ENCODE measurements at regions not wholly inside any gene's neighbourhood (a gene's known extent, or its start where the extent isn't known, plus 50 kb on each side); places are given as distances from the start of the nearest gene placed in this dataset.
"Not testable (repeated sequence)": the region's sequence is repeated elsewhere in the genome, so short reads cannot be mapped to it uniquely, and the experiment has no call there.

DNA sequence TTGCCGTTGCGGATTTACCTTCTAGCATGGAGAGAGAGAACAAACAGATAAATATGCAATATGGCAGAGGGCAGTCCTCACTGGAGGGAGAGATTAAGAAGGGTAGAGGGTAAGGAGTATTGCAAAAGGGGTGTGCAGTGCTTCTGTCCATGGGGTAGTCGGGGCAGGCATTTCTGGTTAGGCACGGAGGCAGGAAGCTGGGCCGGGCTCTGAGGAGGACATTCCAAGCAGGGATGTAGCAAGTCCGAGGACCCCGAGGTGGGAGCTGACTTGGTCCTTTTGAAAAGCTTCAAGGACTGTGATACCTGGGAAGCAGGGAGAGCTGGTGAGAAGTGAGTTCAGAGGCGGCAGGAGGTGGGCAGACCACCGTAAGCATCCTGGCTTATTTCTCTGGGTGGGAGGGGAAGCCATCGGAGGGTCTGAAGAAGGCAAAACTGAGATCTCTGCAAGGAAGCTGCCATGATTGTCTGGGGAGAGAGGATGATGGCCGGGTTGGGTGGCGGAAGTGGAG, 214.9 kb downstream of the FGF9 start:
- no peak for DNase-seq (ENCODE audit: low read depth)
- CTCF ChIA-PET = no interaction called here
- Histone ChIP-seq H3K4me3 (ENCODE audit: low read depth, low read length) (no peak overlapping the region), H3K36me3 (ENCODE audit: control insufficient read depth, insufficient read depth, low read length) (no peaks in the 10 kb centered on the region), H3K27me3 (ENCODE audit: control insufficient read depth, insufficient read depth, low read length) (no peaks in the 10 kb centered on the region)
- POLR2A ChIA-PET = no interaction called here
- TF ChIP-seq, protein P1, sequence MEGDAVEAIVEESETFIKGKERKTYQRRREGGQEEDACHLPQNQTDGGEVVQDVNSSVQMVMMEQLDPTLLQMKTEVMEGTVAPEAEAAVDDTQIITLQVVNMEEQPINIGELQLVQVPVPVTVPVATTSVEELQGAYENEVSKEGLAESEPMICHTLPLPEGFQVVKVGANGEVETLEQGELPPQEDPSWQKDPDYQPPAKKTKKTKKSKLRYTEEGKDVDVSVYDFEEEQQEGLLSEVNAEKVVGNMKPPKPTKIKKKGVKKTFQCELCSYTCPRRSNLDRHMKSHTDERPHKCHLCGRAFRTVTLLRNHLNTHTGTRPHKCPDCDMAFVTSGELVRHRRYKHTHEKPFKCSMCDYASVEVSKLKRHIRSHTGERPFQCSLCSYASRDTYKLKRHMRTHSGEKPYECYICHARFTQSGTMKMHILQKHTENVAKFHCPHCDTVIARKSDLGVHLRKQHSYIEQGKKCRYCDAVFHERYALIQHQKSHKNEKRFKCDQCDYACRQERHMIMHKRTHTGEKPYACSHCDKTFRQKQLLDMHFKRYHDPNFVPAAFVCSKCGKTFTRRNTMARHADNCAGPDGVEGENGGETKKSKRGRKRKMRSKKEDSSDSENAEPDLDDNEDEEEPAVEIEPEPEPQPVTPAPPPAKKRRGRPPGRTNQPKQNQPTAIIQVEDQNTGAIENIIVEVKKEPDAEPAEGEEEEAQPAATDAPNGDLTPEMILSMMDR (IDR thresholded peaks at IDR 0.05; ENCODE audit: insufficient read depth, low read depth, low read length) = no peak

GRCh38 chr13:21889651-21890050, 218.8 kb downstream of the FGF9 start:
- POLR2A ChIA-PET = no interaction called here
- Histone ChIP-seq H3K36me3 (ENCODE audit: control insufficient read depth, insufficient read depth, low read length) (no peaks in the 10 kb centered on the region), H3K4me3 (ENCODE audit: low read depth, low read length) (no peak overlapping the region), H3K27me3 (ENCODE audit: control insufficient read depth, insufficient read depth, low read length) (no peaks in the 10 kb centered on the region)
- DNase-seq (ENCODE audit: low read depth) = no peak
- CTCF ChIA-PET = no interaction called here
- TF ChIP-seq, protein P1 (IDR thresholded peaks at IDR 0.05; ENCODE audit: insufficient read depth, low read depth, low read length) = no peak

DNA sequence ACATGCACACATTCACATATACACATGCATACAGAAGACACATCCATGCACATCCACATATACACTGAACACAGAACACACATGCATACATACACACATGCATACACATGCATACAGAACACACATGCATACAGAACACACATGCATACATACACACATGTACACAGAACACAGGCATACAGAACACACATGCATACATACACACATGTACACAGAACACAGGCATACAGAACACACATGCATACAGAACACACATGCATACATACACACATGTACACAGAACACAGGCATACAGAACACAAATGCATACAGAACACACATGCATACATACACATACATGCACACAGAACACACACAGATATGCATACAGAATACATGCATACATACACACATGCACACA, 219.3 kb downstream of the FGF9 start:
- DNase-seq (ENCODE audit: low read depth); POLR2A ChIA-PET; H3K27me3 ChIP-seq (ENCODE audit: control insufficient read depth, insufficient read depth, low read length); H3K36me3 ChIP-seq (ENCODE audit: control insufficient read depth, insufficient read depth, low read length); CTCF ChIA-PET; H3K4me3 ChIP-seq (ENCODE audit: low read depth, low read length): not testable (repeated sequence)

GRCh38 chr13:21894091-21894490, 223.2 kb downstream of the FGF9 start:
- Histone ChIP-seq H3K27me3 (ENCODE audit: control insufficient read depth, insufficient read depth, low read length) (no peaks in the 10 kb centered on the region), H3K4me3 (ENCODE audit: low read depth, low read length) (no peak overlapping the region), H3K36me3 (ENCODE audit: control insufficient read depth, insufficient read depth, low read length) (no peaks in the 10 kb centered on the region)
- no peak for DNase-seq (ENCODE audit: low read depth)
- POLR2A ChIA-PET = no interaction called here
- CTCF ChIA-PET = interaction anchor here (0.7 kb wide), 1 partner anchor 12 kb away, joined by 3 read pairs; no protein-coding TSS in a partner anchor
- TF ChIP-seq, protein P1 (IDR thresholded peaks at IDR 0.05; ENCODE audit: insufficient read depth, low read depth, low read length) = no peak

GRCh38 chr13:21894703-21895699, 224.1 kb downstream of the FGF9 start:
- Histone ChIP-seq H3K27me3 (ENCODE audit: control insufficient read depth, insufficient read depth, low read length) (no peaks in the 10 kb centered on the region), H3K4me3 (ENCODE audit: low read depth, low read length) (no peak overlapping the region), H3K36me3 (ENCODE audit: control insufficient read depth, insufficient read depth, low read length) (no peaks in the 10 kb centered on the region)
- DNase-seq (ENCODE audit: low read depth) = no peak
- CTCF ChIA-PET = interaction anchor here (0.7 kb wide), 1 partner anchor 13 kb away, joined by 3 read pairs; no protein-coding TSS in a partner anchor
- TF ChIP-seq, protein P1 (IDR thresholded peaks at IDR 0.05; ENCODE audit: insufficient read depth, low read depth, low read length) = no peak
- POLR2A ChIA-PET = no interaction called here

Measured in BJ (cell line).